DND-41 (cell line): ENCODE measurements at regions not wholly inside any gene's neighbourhood (a gene's known extent, or its start where the extent isn't known, plus 50 kb on each side); places are given as distances from the start of the nearest gene placed in this dataset.

ENCODE experiments used
- EZH2 ChIP-seq: IDR thresholded peaks from 3 replicates; pipeline ENCODE4 v1.6.1; 2012; ENCODE audit warnings: borderline replicate concordance, low read depth, mild to moderate bottlenecking, moderate library complexity, low read length, inconsistent platforms; ENCODE audit not compliant: severe bottlenecking
- TF ChIP-seq, protein P1 (sequence below): IDR thresholded peaks from 2 replicates; pipeline ENCODE4 v1.5.1; 2012; ENCODE audit warnings: borderline replicate concordance, low read length, moderate library complexity, mild to moderate bottlenecking; ENCODE audit not compliant: poor library complexity, severe bottlenecking; ENCODE audit errors: extremely low read depth

DNA sequence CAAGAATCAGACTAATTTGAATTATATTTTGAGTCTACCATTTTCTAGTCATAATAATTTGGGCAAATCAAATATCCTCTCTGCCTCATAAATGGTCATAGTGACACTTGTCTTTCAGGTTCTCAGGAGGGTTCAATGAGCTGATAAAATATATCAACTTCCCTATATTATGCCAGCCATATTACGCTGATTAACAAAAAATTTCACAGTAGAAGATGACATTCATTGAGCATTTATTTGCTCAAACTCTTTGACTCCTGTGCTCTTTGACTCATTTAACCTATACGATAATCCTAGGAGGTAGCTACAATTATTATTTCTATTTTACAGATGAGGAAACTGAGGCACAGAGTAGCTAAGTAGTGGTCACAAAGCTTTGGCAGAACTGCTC, 60.0 kb upstream of the CCDC91 start:
- TF ChIP-seq, protein P1, sequence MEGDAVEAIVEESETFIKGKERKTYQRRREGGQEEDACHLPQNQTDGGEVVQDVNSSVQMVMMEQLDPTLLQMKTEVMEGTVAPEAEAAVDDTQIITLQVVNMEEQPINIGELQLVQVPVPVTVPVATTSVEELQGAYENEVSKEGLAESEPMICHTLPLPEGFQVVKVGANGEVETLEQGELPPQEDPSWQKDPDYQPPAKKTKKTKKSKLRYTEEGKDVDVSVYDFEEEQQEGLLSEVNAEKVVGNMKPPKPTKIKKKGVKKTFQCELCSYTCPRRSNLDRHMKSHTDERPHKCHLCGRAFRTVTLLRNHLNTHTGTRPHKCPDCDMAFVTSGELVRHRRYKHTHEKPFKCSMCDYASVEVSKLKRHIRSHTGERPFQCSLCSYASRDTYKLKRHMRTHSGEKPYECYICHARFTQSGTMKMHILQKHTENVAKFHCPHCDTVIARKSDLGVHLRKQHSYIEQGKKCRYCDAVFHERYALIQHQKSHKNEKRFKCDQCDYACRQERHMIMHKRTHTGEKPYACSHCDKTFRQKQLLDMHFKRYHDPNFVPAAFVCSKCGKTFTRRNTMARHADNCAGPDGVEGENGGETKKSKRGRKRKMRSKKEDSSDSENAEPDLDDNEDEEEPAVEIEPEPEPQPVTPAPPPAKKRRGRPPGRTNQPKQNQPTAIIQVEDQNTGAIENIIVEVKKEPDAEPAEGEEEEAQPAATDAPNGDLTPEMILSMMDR = no peak
- no peak for TF ChIP-seq EZH2
